MM.1S (cell line): ENCODE measurements at regions not wholly inside any gene's neighbourhood (a gene's known extent, or its start where the extent isn't known, plus 50 kb on each side); places are given as distances from the start of the nearest gene placed in this dataset.

Experiments used
- DNase-seq: peaks from one replicate; pipeline ENCODE4 v3.0.0-alpha.2; 2015
- H2AFZ ChIP-seq: fragments of 300-600 bp; sonication (generic); 2 replicates; pipeline ENCODE4 v1.6.0; 2016; ENCODE audit warnings: antibody characterized with exemption, low read length
- H3F3A ChIP-seq: fragments of 300-600 bp; sonication (generic); 2 replicates; pipeline ENCODE4 v1.6.1; 2016; ENCODE audit warnings: mild to moderate bottlenecking, antibody characterized with exemption, low read length, moderate library complexity, mixed read lengths; ENCODE audit not compliant: insufficient read depth
- H3K27ac ChIP-seq: fragments of 300-600 bp; sonication (generic); 2 replicates; pipeline ENCODE4 v1.5.1; 2016; ENCODE audit warnings: mild to moderate bottlenecking, low read length
- H3K27me3 ChIP-seq: fragments of 300-600 bp; sonication (generic); replicated peaks from 2 replicates; pipeline ENCODE4 v1.6.0; 2016; ENCODE audit warnings: low read length; ENCODE audit not compliant: insufficient read depth
- H3K36me3 ChIP-seq: fragments of 300-600 bp; sonication (generic); replicated peaks from 2 replicates; pipeline ENCODE4 v1.6.1; 2016; ENCODE audit warnings: mild to moderate bottlenecking, low read length, mixed read lengths; ENCODE audit not compliant: insufficient read depth
- H3K4me1 ChIP-seq: fragments of 300-600 bp; sonication (generic); 2 replicates; pipeline ENCODE4 v1.6.1; 2016; ENCODE audit warnings: low read length, mixed read lengths
- H3K4me2 ChIP-seq: fragments of 300-600 bp; sonication (generic); 2 replicates; pipeline ENCODE4 v1.6.0; 2016; ENCODE audit warnings: low read depth, low read length
- H3K4me3 ChIP-seq: fragments of 300-600 bp; sonication (generic); 2 replicates; pipeline ENCODE4 v1.5.1; 2016; ENCODE audit warnings: low read length, mixed read lengths
- H3K79me2 ChIP-seq: fragments of 300-600 bp; sonication (generic); 2 replicates; pipeline ENCODE4 v1.6.1; 2016; ENCODE audit warnings: mixed run types, low read length, mixed read lengths
- H3K9ac ChIP-seq: fragments of 300-600 bp; sonication (generic); 2 replicates; pipeline ENCODE4 v1.6.1; 2016; ENCODE audit warnings: low read length, mixed read lengths
- H3K9me2 ChIP-seq: fragments of 300-600 bp; sonication (generic); replicated peaks from 2 replicates; pipeline ENCODE4 v1.6.1; 2016; ENCODE audit warnings: mild to moderate bottlenecking, low read length, mixed read lengths; ENCODE audit not compliant: insufficient read depth
- H3K9me3 ChIP-seq: fragments of 300-600 bp; sonication (generic); replicated peaks from 2 replicates; pipeline ENCODE4 v1.6.1; 2016; ENCODE audit warnings: mild to moderate bottlenecking, low read length, mixed read lengths; ENCODE audit not compliant: insufficient read depth
- H4K20me1 ChIP-seq: fragments of 300-600 bp; sonication (generic); 2 replicates; pipeline ENCODE4 v1.6.1; 2016; ENCODE audit warnings: mild to moderate bottlenecking, low read length, moderate library complexity, mixed read lengths; ENCODE audit not compliant: insufficient read depth
- CTCF ChIP-seq: fragments of 300-600 bp; sonication (generic); IDR thresholded peaks from 2 replicates; pipeline ENCODE4 v1.5.1; 2016; ENCODE audit warnings: antibody characterized with exemption, low read length, mixed read lengths
- EZH2 ChIP-seq: fragments of 300-600 bp; sonication (generic); optimal IDR thresholded peaks from 2 replicates; pipeline ENCODE3; 2017; ENCODE audit warnings: low read depth, mild to moderate bottlenecking, antibody characterized with exemption, low read length, mixed read lengths
- EZH2phosphoT487 ChIP-seq: fragments of 300-600 bp; sonication (generic); IDR thresholded peaks from 2 replicates; pipeline ENCODE4 v1.6.1; 2018; ENCODE audit warnings: antibody characterized with exemption, low read length

GRCh38 chr2:220998156-220998555, 573.9 kb downstream of the EPHA4 start:
- H3F3A ChIP-seq, result no peaks in the 10 kb centered on the region
- no peak overlapping the region for H2AFZ ChIP-seq
- H4K20me1 ChIP-seq, result no peaks in the 10 kb centered on the region
- no peak overlapping the region for H3K9ac ChIP-seq
- no peak overlapping the region for H3K4me3 ChIP-seq
- no peak overlapping the region for H3K27ac ChIP-seq
- no peak overlapping the region for H3K4me2 ChIP-seq
- no peaks in the 10 kb centered on the region for H3K9me2 ChIP-seq
- H3K9me3 ChIP-seq, result no peaks in the 10 kb centered on the region
- no peak for TF ChIP-seq EZH2
- TF ChIP-seq EZH2phosphoT487, result no peak
- no peak for TF ChIP-seq CTCF
- H3K36me3 ChIP-seq, result no peaks in the 10 kb centered on the region
- DNase-seq, result no peak
- no peaks in the 10 kb centered on the region for H3K79me2 ChIP-seq
- H3K4me1 ChIP-seq, result no peaks in the 10 kb centered on the region
- no peaks in the 10 kb centered on the region for H3K27me3 ChIP-seq

DNA sequence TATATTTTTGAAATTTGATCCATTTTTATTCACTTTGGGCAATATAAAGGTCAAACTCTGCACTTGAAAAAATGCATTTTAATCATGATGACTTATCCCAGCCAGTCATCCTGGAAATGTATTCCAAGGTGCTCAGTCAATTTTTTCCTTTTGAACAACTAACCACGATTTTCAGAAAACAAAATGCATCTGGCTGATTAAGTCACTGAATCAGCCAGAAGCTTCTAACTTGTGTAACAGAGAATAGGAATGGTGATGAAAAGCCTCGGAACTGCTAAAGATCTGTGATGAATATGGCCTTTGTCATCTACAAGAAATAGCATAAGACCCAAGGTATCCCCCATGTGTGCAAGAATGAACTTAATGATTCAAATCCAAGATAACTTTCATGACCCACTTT, 572.7 kb downstream of the EPHA4 start:
- no peak for DNase-seq
- Histone ChIP-seq H3K9me2 (no peaks in the 10 kb centered on the region), H3K4me3 (no peak overlapping the region), H3K9ac (no peak overlapping the region), H3F3A (no peaks in the 10 kb centered on the region), H3K27me3 (no peaks in the 10 kb centered on the region), H3K27ac (no peak overlapping the region), H3K9me3 (no peaks in the 10 kb centered on the region), H4K20me1 (no peaks in the 10 kb centered on the region), H3K79me2 (no peaks in the 10 kb centered on the region), H3K36me3 (no peaks in the 10 kb centered on the region), H3K4me2 (no peak overlapping the region), H3K4me1 (no peaks in the 10 kb centered on the region), H2AFZ (no peak overlapping the region)
- no peak for TF ChIP-seq EZH2
- no peak for TF ChIP-seq CTCF
- no peak for TF ChIP-seq EZH2phosphoT487

- no peak overlapping the region for H3K4me2 ChIP-seq
- no peaks in the 10 kb centered on the region for H3F3A ChIP-seq
- H3K36me3 ChIP-seq, result no peaks in the 10 kb centered on the region
- H3K4me3 ChIP-seq, result no peak overlapping the region
- no peak overlapping the region for H3K27ac ChIP-seq
- H3K9me2 ChIP-seq, result no peaks in the 10 kb centered on the region
- H3K4me1 ChIP-seq, result no peaks in the 10 kb centered on the region
- H3K79me2 ChIP-seq, result no peaks in the 10 kb centered on the region
- no peaks in the 10 kb centered on the region for H3K27me3 ChIP-seq
- no peak overlapping the region for H2AFZ ChIP-seq
- H3K9me3 ChIP-seq, result no peaks in the 10 kb centered on the region
- no peaks in the 10 kb centered on the region for H4K20me1 ChIP-seq
- TF ChIP-seq CTCF, result no peak
- TF ChIP-seq EZH2phosphoT487, result no peak
- no peak for TF ChIP-seq EZH2
- no peak for DNase-seq
- H3K9ac ChIP-seq, result no peak overlapping the region
These were observed 570.7 kb downstream of the EPHA4 start for GRCh38 chr2:221001381-221001801.
